ENCODE measurements at regions not wholly inside any gene's neighbourhood (a gene's known extent, or its start where the extent isn't known, plus 50 kb on each side); places are given as distances from the start of the nearest gene placed in this dataset.

GRCh38 chr16:85257483-85257882 lies 145.2 kb upstream of the CIBAR2 start:
- TF ChIP-seq CTCF (IDR thresholded peaks at IDR 0.05; ENCODE audit: unreplicated experiment), result no peak
- no peaks in the 10 kb centered on the region for H3K4me1 Mint-ChIP-seq (ENCODE audit: unreplicated experiment)
- no peak for DNase-seq (ENCODE audit: low spot score)
- H3K27ac Mint-ChIP-seq (ENCODE audit: unreplicated experiment), result no peak overlapping the region
- no peaks in the 10 kb centered on the region for H3K9me3 Mint-ChIP-seq (ENCODE audit: unreplicated experiment)
- H3K27me3 Mint-ChIP-seq (ENCODE audit: unreplicated experiment), result peaks cover 7% of the 10 kb centered on the region
- H3K36me3 Mint-ChIP-seq (ENCODE audit: low read depth, unreplicated experiment), result no peaks in the 10 kb centered on the region
- no peak overlapping the region for H3K4me3 Mint-ChIP-seq (ENCODE audit: unreplicated experiment)

- H3K4me1 Mint-ChIP-seq (ENCODE audit: unreplicated experiment), result no peaks in the 10 kb centered on the region
- TF ChIP-seq CTCF (IDR thresholded peaks at IDR 0.05; ENCODE audit: unreplicated experiment), result no peak
Observed at GRCh38 chr16:85258166-85258565, 145.9 kb upstream of the CIBAR2 start.

GRCh38 chr16:85258629-85259028 lies 146.4 kb upstream of the CIBAR2 start:
- DNase-seq (ENCODE audit: low spot score), result no peak
- no peak overlapping the region for H3K4me3 Mint-ChIP-seq (ENCODE audit: unreplicated experiment)
- no peak for TF ChIP-seq CTCF (IDR thresholded peaks at IDR 0.05; ENCODE audit: unreplicated experiment)
- H3K36me3 Mint-ChIP-seq (ENCODE audit: low read depth, unreplicated experiment), result no peaks in the 10 kb centered on the region
- H3K9me3 Mint-ChIP-seq (ENCODE audit: unreplicated experiment), result no peaks in the 10 kb centered on the region
- no peak overlapping the region for H3K27ac Mint-ChIP-seq (ENCODE audit: unreplicated experiment)
- no peaks in the 10 kb centered on the region for H3K4me1 Mint-ChIP-seq (ENCODE audit: unreplicated experiment)
- H3K27me3 Mint-ChIP-seq (ENCODE audit: unreplicated experiment), result peaks cover 11% of the 10 kb centered on the region

More at GRCh38 chr16:85258166-85258565, 145.9 kb upstream of the CIBAR2 start:
- no peak for DNase-seq (ENCODE audit: low spot score)
- Mint-ChIP-seq H3K9me3 (ENCODE audit: unreplicated experiment) (no peaks in the 10 kb centered on the region), H3K27me3 (ENCODE audit: unreplicated experiment) (peaks cover 11% of the 10 kb centered on the region), H3K27ac (ENCODE audit: unreplicated experiment) (no peak overlapping the region), H3K36me3 (ENCODE audit: low read depth, unreplicated experiment) (no peaks in the 10 kb centered on the region), H3K4me3 (ENCODE audit: unreplicated experiment) (no peak overlapping the region)

GRCh38 chr16:85259115-85259831 lies 147.0 kb upstream of the CIBAR2 start:
- TF ChIP-seq CTCF (IDR thresholded peaks at IDR 0.05; ENCODE audit: unreplicated experiment), result no peak
- H3K9me3 Mint-ChIP-seq (ENCODE audit: unreplicated experiment), result no peaks in the 10 kb centered on the region
- H3K36me3 Mint-ChIP-seq (ENCODE audit: low read depth, unreplicated experiment), result no peaks in the 10 kb centered on the region
- H3K27ac Mint-ChIP-seq (ENCODE audit: unreplicated experiment), result no peak overlapping the region
- DNase-seq (ENCODE audit: low spot score), result no peak
- no peaks in the 10 kb centered on the region for H3K4me1 Mint-ChIP-seq (ENCODE audit: unreplicated experiment)
- no peak overlapping the region for H3K4me3 Mint-ChIP-seq (ENCODE audit: unreplicated experiment)
- peaks cover 10% of the 10 kb centered on the region for H3K27me3 Mint-ChIP-seq (ENCODE audit: unreplicated experiment)

- Mint-ChIP-seq H3K36me3 (ENCODE audit: low read depth, unreplicated experiment) (no peaks in the 10 kb centered on the region), H3K4me3 (ENCODE audit: unreplicated experiment) (no peak overlapping the region), H3K27me3 (ENCODE audit: unreplicated experiment) (peaks cover 8% of the 10 kb centered on the region), H3K4me1 (ENCODE audit: unreplicated experiment) (no peaks in the 10 kb centered on the region), H3K27ac (ENCODE audit: unreplicated experiment) (no peak overlapping the region), H3K9me3 (ENCODE audit: unreplicated experiment) (no peaks in the 10 kb centered on the region)
- DNase-seq (ENCODE audit: low spot score), result no peak
- TF ChIP-seq CTCF (IDR thresholded peaks at IDR 0.05; ENCODE audit: unreplicated experiment), result no peak
Observed at GRCh38 chr16:85259832-85260167, 147.5 kb upstream of the CIBAR2 start.

Measured in endothelial cell (in vitro differentiated cells).